Chondrocyte (in vitro differentiated cells): ENCODE measurements at regions not wholly inside any gene's neighbourhood (a gene's known extent, or its start where the extent isn't known, plus 50 kb on each side); places are given as distances from the start of the nearest gene placed in this dataset.
"Not testable (repeated sequence)": the region's sequence is repeated elsewhere in the genome, so short reads cannot be mapped to it uniquely, and the experiment has no call there.

Source experiments
- DNase-seq: peaks from one replicate; pipeline ENCODE4 v3.0.0; 2021; ENCODE audit warnings: mixed read lengths, low spot score
- H3K27ac Mint-ChIP-seq: one replicate; pipeline ENCODE4 v1.8.0; 2021; ENCODE audit warnings: mild to moderate bottlenecking, moderate library complexity, mixed read lengths; ENCODE audit not compliant: unreplicated experiment
- H3K27me3 Mint-ChIP-seq: 2 replicates; pipeline ENCODE4 v1.8.0; 2021; ENCODE audit warnings: low read depth, mixed read lengths
- H3K36me3 Mint-ChIP-seq: 2 replicates; pipeline ENCODE4 v1.8.0; 2021; ENCODE audit warnings: low read depth, mixed read lengths
- H3K4me1 Mint-ChIP-seq: 2 replicates; pipeline ENCODE4 v1.8.0; 2021; ENCODE audit warnings: low read depth, mild to moderate bottlenecking, mixed read lengths
- H3K4me3 Mint-ChIP-seq: one replicate; pipeline ENCODE4 v1.8.0; 2021; ENCODE audit warnings: mild to moderate bottlenecking, moderate library complexity, mixed read lengths; ENCODE audit not compliant: unreplicated experiment
- H3K9me3 Mint-ChIP-seq: 2 replicates; pipeline ENCODE4 v1.8.0; 2021; ENCODE audit warnings: low read depth, mixed read lengths

GRCh38 chr21:9188322-9188721 lies 1333.1 kb upstream of the TPTE start:
- not testable (repeated sequence) for H3K9me3 Mint-ChIP-seq, H3K4me1 Mint-ChIP-seq, H3K4me3 Mint-ChIP-seq, H3K27me3 Mint-ChIP-seq, H3K27ac Mint-ChIP-seq, H3K36me3 Mint-ChIP-seq
- peak; percentile 4 for DNase-seq
